GM12878 (cell line): ENCODE measurements at regions not wholly inside any gene's neighbourhood (a gene's known extent, or its start where the extent isn't known, plus 50 kb on each side); places are given as distances from the start of the nearest gene placed in this dataset.

Experiments
- ATAC-seq: fragments of 200-7000 bp; cut with Tn5 transposase; 3 replicates; pipeline ENCODE4 v1.9.1; 2020; ENCODE audit warnings: mild to moderate bottlenecking, moderate library complexity
- BruUV-seq: library from RNA; stranded (reverse); fragments of 400-500 nt; replicated peaks from 2 replicates; lab custom pipeline; 2021; lab: Mats Ljungman, UMichigan
- CTCF ChIA-PET: fragments of 300-600 bp; sonication (Branson Sonifier 250); formaldehyde crosslinking; extraction: SDS; loops from one replicate; lab custom pipeline; 2021; ENCODE audit warnings: inconsistent platforms; lab: Yijun Ruan, JAX
- POLR2A ChIA-PET: fragments of 350-600 bp; formaldehyde crosslinking; extraction: SDS; loops from one replicate; lab custom pipeline; 2021; ENCODE audit warnings: inconsistent platforms; lab: Charles Lee
- RAD21 ChIA-PET: fragments of 300-600 bp; sonication (Branson Sonifier 250); formaldehyde crosslinking; loops from one replicate; lab custom pipeline; 2023; ENCODE audit warnings: antibody characterized with exemption; ENCODE audit not compliant: unreplicated experiment; lab: Charles Lee
- SMC1A ChIA-PET: fragments of 300-600 bp; sonication (Branson Sonifier 250); formaldehyde crosslinking; loops from one replicate; lab custom pipeline; 2023; ENCODE audit not compliant: unreplicated experiment, uncharacterized antibody; lab: Charles Lee
- DNase-seq: peaks from one replicate; pipeline ENCODE4 v3.0.0-alpha.2; 2011; ENCODE audit warnings: low read depth, low spot score
- FAIRE-seq: peaks from 3 replicates; lab custom pipeline; 2011; peaks lifted over from hg19 to GRCh38; lab: Jason Lieb, UNC
- H2AFZ ChIP-seq: 2 replicates; pipeline ENCODE4 v1.6.0; 2011; ENCODE audit warnings: low read depth, low read length, control low read depth; ENCODE audit not compliant: control insufficient read depth
- H3K27ac ChIP-seq: 2 replicates; pipeline ENCODE4 v1.5.1; 2011; ENCODE audit warnings: control low read depth; ENCODE audit not compliant: control insufficient read depth, insufficient read depth
- H3K27me3 ChIP-seq, 2 experiments: replicated peaks in 1 of 2; 2 replicates each; pipeline versions ENCODE4 v1.6.0 to v1.6.1; 2011; ENCODE audit warnings: low read length in 1 of 2; ENCODE audit not compliant: control insufficient read depth in 2 of 2, insufficient read depth in 2 of 2
- H3K36me3 ChIP-seq, 2 experiments: 2 replicates each; pipeline ENCODE4 v1.5.1; 2011; ENCODE audit warnings: low read length in 1 of 2; ENCODE audit not compliant: control insufficient read depth in 2 of 2, insufficient read depth in 2 of 2
- H3K4me1 ChIP-seq: 2 replicates; pipeline ENCODE4 v1.6.1; 2011; ENCODE audit warnings: mild to moderate bottlenecking, low read length, moderate library complexity, mixed read lengths; ENCODE audit not compliant: control insufficient read depth, insufficient read depth
- H3K4me2 ChIP-seq: 2 replicates; pipeline ENCODE4 v1.6.0; 2011; ENCODE audit warnings: control low read depth; ENCODE audit not compliant: control insufficient read depth, insufficient read depth
- H3K4me3 ChIP-seq: fragments of 200-600 bp; sonication (generic); 2 replicates; pipeline ENCODE4 v1.5.1; 2016
- H3K79me2 ChIP-seq: 2 replicates; pipeline ENCODE4 v1.6.0; 2011; ENCODE audit warnings: low read length; ENCODE audit not compliant: control insufficient read depth, insufficient read depth
- H3K9ac ChIP-seq: 2 replicates; pipeline ENCODE4 v1.8.0; 2011; ENCODE audit warnings: low read length, control low read depth, mixed read lengths; ENCODE audit not compliant: control insufficient read depth, insufficient read depth
- H3K9me3 ChIP-seq: replicated peaks from 3 replicates; pipeline ENCODE4 v1.5.1; 2011; ENCODE audit warnings: mild to moderate bottlenecking, low read length; ENCODE audit not compliant: control insufficient read depth, insufficient read depth
- H4K20me1 ChIP-seq: 2 replicates; pipeline ENCODE4 v1.6.0; 2011; ENCODE audit not compliant: control insufficient read depth, insufficient read depth
- ATF3 ChIP-seq: IDR thresholded peaks from 2 replicates; pipeline ENCODE4 v1.6.1; 2011; ENCODE audit warnings: low read depth, mild to moderate bottlenecking, low read length, moderate library complexity, borderline replicate concordance; ENCODE audit errors: extremely low read depth
- BCL11A ChIP-seq: IDR thresholded peaks from 2 replicates; pipeline ENCODE4 v1.6.1; 2011; ENCODE audit warnings: low read depth, low read length
- BRCA1 ChIP-seq: IDR thresholded peaks from 2 replicates; pipeline ENCODE4 v1.6.1; 2011; ENCODE audit warnings: low read depth, low read length, improper control_type of control experiment
- CHD4 ChIP-seq: fragments of 200-600 bp; sonication (generic); IDR thresholded peaks from 2 replicates; pipeline ENCODE4 v1.6.1; 2016; ENCODE audit warnings: mild to moderate bottlenecking
- CUX1 ChIP-seq: IDR thresholded peaks from 2 replicates; pipeline ENCODE4 v1.6.1; 2012; ENCODE audit warnings: improper control_type of control experiment, low read depth, low read length; ENCODE audit not compliant: insufficient replicate concordance
- HDGF ChIP-seq: fragments of 450-650 bp; IDR thresholded peaks from 2 replicates; pipeline ENCODE4 v1.6.1; 2016; ENCODE audit warnings: antibody characterized with exemption
- HSF1 ChIP-seq: fragments of 150-350 bp; IDR thresholded peaks from 2 replicates; pipeline ENCODE4 v1.6.1; 2014; ENCODE audit warnings: mild to moderate bottlenecking, low read depth, low read length
- IRF5 ChIP-seq: fragments of 450-650 bp; IDR thresholded peaks from 2 replicates; pipeline ENCODE4 v1.6.1; 2017; ENCODE audit warnings: borderline replicate concordance
- KAT2A ChIP-seq: conservative IDR thresholded peaks from 2 replicates; pipeline ENCODE4 v1.6.1; 2011; ENCODE audit warnings: low read depth, low read length; ENCODE audit not compliant: control insufficient read depth
- POLR2A ChIP-seq: IDR thresholded peaks from 2 replicates; pipeline ENCODE4 v1.6.1; 2011; ENCODE audit warnings: low read depth, mild to moderate bottlenecking, low read length
- SKIL ChIP-seq: fragments of 450-650 bp; IDR thresholded peaks from 2 replicates; pipeline ENCODE4 v1.6.1; 2017; ENCODE audit warnings: mild to moderate bottlenecking, low read depth, inconsistent platforms; ENCODE audit not compliant: poor library complexity, severe bottlenecking
- SUPT20H ChIP-seq: IDR thresholded peaks from 2 replicates; pipeline ENCODE4 v1.6.1; 2011; ENCODE audit warnings: low read depth, mild to moderate bottlenecking, low read length, moderate library complexity, borderline replicate concordance; ENCODE audit not compliant: control insufficient read depth
- TCF12 ChIP-seq: IDR thresholded peaks from 2 replicates; pipeline ENCODE4 v1.6.1; 2011; ENCODE audit warnings: low read depth, mild to moderate bottlenecking, low read length
- WRNIP1 ChIP-seq: IDR thresholded peaks from 2 replicates; pipeline ENCODE4 v1.6.1; 2011; ENCODE audit warnings: low read depth, low read length, improper control_type of control experiment, borderline replicate concordance
- WGBS: methylation state at CpG from one replicate; pipeline ENCODE4 v1.1.6; 2016; ENCODE audit warnings: low lambda C conversion rate; ENCODE audit not compliant: insufficient replicate concordance, insufficient coverage; ENCODE audit errors: missing lambda C conversion rate; 5-methylcytosine and 5-hydroxymethylcytosine counted together
- in situ Hi-C: fragments of 300-500 bp; cut with MboI; formaldehyde crosslinking; loops from 9 replicates; pipeline ENCODE4 v1.14.3; 2018; ENCODE audit warnings: mixed read lengths
- intact Hi-C: fragments of 100-400 bp; cut with micrococcal nuclease; formaldehyde crosslinking; loops from one replicate; pipeline ENCODE4 v1.14.2; 2022; ENCODE audit not compliant: unreplicated experiment

- no peak for TF ChIP-seq SUPT20H
- no peak for TF ChIP-seq POLR2A
- TF ChIP-seq WRNIP1 = no peak
- no peak for TF ChIP-seq HSF1
Observed at GRCh38 chr13:22372261-22372660, 701.4 kb downstream of the FGF9 start (continued).

- H3K27ac ChIP-seq = no peak overlapping the region
- no peaks in the 10 kb centered on the region for H3K9me3 ChIP-seq
- CTCF ChIA-PET = no interaction called here
- intact Hi-C loops = no loop called here
- POLR2A ChIA-PET = no interaction called here
- RAD21 ChIA-PET = no interaction called here
- H3K4me3 ChIP-seq = no peak overlapping the region
- no TSS peak for BruUV-seq
- H3K9ac ChIP-seq = no peak overlapping the region
- ATAC-seq = no peak
- H3K36me3 ChIP-seq = no peaks in the 10 kb centered on the region
- H3K79me2 ChIP-seq = no peaks in the 10 kb centered on the region
- no peak overlapping the region for H2AFZ ChIP-seq
- SMC1A ChIA-PET = interaction anchor here (1.3 kb wide), 1 partner anchor 21 kb away, joined by 3 read pairs; no protein-coding TSS in a partner anchor
- no peaks in the 10 kb centered on the region for H3K4me1 ChIP-seq
- no peak for DNase-seq
- no peak for FAIRE-seq
- in situ Hi-C loops = no loop called here
- H4K20me1 ChIP-seq = no peaks in the 10 kb centered on the region
- WGBS = 5% methylated on average over 2 of the region's 2 CpGs
- H3K4me2 ChIP-seq = no peak overlapping the region
- H3K27me3 ChIP-seq = no peaks in the 10 kb centered on the region
- no peak for TF ChIP-seq CHD4
- no peak for TF ChIP-seq IRF5
- TF ChIP-seq KAT2A = no peak
- TF ChIP-seq BRCA1 = no peak
- TF ChIP-seq ATF3 = no peak
- TF ChIP-seq TCF12 = no peak
- no peak for TF ChIP-seq BCL11A
- no peak for TF ChIP-seq SKIL
- TF ChIP-seq CUX1 = no peak
- no peak for TF ChIP-seq HDGF
Observed at GRCh38 chr13:22375151-22375550, 704.3 kb downstream of the FGF9 start.
